CD4-positive, alpha-beta T cell treated with Interleukin-21 for 1 hour (primary cell): ENCODE measurements at regions not wholly inside any gene's neighbourhood (a gene's known extent, or its start where the extent isn't known, plus 50 kb on each side); places are given as distances from the start of the nearest gene placed in this dataset.

Experiments
- DNase-seq: peaks from one replicate; pipeline ENCODE4 v3.0.0-alpha.2; 2020

DNA sequence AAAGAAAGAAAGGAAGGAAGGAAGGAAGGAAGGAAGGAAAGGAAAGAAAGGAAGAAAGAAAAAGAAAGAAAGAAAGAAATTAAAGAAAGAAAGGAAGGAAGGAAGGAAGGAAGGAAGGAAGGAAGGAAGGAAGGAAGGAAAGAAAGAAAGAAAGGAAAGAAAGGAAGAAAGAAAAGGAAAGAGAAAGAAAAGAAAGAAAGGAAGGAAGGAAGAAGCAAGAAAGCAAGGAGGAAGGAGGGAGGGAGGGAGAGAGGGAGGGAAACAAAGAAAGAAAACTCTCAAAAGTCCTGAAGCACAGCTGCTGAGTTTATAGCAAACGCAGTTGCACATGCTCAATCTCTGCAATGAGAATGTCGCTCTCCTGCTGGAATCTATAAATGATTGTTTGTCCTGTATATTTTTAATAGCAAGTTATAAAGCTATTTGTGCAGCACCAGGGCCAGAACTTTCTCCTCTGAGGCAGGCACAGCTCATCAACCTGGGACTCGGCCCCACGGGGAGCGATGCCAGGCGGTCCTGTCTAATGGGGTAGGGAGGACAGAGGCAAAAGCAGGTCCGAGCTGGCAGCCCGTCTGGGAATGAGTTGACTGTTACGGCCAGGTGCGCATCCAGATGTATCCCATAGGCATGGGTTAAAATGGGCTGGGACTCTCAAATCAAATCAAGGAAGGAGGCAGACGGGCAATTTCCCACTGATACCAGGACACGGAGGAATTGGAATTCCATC, 118.0 kb upstream of the PFKP start:
- DNase-seq = no peak

DNA sequence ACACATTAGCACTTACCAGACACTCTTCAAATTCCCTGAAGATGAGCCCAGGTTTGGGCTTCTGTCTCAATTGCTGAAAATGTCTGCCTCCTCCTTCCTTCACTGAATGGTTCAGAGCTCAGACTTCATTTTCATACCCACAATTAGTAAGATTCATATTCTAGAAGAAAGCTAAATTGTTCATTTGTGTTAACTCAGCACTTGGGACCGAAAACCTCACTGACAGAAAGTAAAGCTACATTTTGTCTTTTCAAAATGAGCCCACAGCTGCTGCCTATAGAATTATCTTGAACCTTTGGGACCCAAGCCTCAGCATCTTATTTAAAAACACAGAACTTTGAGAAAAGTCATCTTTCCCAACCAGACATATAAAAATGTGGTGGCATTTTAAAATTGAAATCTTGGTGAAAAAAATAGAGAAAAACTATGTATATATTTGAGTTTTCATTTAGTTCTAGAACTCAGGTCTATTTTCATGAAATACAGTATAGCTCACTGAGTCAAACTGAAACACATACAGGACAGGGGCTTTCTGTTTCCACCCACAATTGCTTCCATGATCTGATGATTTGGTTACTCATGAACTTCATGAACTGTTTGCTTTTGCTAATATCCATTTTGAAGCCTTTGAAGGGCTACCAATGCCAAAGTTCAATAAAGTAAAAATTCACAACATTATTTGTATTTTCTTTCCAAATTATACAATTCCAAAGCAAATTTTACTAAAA, 119.1 kb upstream of the PFKP start:
- DNase-seq = no peak

GRCh38 chr10:2944788-2945187, 122.6 kb upstream of the PFKP start:
- DNase-seq = no peak

GRCh38 chr10:2943932-2944614, 123.3 kb upstream of the PFKP start:
- DNase-seq = no peak

- DNase-seq = no peak
These were observed 124.4 kb upstream of the PFKP start for GRCh38 chr10:2942938-2943337.

DNA sequence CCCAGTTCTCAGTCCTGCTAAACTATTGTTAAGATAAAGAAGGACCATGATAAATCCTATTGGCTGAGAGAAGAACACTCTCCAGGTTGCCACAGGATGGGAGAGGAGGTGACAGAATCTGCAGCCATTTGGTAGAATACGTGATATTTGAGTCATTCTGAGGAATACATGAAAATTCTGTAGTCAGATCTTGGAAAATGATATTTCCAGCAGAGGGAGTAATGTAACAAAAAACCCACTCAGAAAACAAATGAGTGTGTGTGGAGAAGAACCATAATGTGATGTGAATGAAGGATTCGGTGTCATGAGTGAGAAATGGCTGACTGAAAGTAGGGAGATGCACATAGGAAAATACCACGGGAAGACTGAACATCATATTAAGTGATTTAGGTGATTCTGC, 128.5 kb upstream of the PFKP start:
- no peak for DNase-seq

DNA sequence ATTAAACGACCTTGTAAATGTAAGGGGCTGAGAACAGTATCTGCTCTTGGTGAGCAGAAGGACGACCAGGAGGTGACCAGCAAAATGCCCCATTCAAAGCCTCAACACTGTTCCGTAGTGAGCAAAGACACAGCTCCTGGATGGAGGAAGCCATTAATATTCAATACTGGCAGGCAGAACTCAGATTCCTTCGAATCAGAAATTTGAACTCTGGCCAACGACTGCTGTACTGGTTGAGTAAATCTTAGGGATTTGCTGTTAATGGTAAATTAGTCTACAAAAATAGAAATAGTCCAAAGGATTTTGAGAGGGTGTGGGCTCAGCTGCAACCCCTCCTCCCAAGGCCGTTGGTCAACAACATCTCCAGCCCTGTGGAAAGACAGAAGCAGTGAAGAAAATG, 130.5 kb upstream of the PFKP start:
- DNase-seq = no peak

DNA sequence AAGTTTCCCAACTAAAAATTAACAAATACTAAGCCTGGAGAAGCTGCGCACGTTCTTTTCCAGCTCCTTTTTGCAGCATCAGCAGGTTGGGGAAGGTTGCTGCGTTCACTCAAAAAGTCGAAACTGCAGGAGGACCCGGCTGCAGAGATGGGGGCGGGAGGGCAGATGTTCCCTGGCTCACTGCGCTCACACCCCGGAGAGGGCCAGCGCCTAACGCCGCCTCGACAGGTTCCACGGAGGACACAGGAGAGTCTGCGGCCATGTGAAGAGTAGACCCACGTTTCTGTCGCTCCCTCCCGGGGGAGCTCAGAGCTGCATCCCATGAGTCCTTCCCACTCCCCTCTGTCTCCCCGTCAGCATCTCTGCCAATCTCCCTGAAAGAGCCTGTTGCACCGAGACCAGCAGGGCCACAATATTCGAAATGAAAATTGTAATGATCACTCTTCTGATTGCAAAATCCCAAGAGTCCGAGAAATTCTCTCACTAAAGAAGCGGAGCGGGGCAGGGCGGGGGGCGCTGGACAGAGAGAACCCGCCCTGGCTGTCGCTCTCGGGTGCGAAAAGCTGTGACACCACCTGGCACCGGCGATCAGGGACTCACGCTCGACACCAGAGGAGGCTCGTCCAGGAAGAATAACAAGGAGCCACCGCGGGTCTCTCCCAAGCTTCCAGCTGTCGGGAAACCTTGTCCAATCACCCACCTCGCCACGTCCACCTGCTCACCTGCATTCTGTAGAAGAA, 131.5 kb upstream of the PFKP start:
- DNase-seq = no peak

GRCh38 chr10:2933924-2934323, 133.4 kb upstream of the PFKP start:
- DNase-seq = no peak

DNA sequence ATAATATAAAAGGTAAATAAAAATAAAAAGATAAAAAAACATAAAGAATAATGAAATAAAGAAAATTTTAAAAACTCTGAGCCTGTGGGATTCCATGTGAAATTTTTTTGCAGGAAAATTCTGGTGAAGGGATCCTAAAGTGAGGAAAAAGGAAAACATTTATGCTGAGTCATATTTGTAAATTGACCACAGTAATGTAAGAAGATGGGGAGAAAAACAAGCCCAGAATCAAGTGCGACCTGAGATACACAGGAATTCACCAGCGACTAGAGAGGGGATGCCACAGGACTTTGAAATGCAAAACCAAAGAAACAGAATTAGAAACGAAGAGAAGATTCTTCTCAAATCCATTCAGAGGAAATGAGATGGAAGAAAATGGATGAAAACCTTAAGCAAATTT, 133.8 kb upstream of the PFKP start:
- no peak for DNase-seq

- DNase-seq = no peak
These were observed 134.3 kb upstream of the PFKP start for GRCh38 chr10:2933071-2933470.

DNA sequence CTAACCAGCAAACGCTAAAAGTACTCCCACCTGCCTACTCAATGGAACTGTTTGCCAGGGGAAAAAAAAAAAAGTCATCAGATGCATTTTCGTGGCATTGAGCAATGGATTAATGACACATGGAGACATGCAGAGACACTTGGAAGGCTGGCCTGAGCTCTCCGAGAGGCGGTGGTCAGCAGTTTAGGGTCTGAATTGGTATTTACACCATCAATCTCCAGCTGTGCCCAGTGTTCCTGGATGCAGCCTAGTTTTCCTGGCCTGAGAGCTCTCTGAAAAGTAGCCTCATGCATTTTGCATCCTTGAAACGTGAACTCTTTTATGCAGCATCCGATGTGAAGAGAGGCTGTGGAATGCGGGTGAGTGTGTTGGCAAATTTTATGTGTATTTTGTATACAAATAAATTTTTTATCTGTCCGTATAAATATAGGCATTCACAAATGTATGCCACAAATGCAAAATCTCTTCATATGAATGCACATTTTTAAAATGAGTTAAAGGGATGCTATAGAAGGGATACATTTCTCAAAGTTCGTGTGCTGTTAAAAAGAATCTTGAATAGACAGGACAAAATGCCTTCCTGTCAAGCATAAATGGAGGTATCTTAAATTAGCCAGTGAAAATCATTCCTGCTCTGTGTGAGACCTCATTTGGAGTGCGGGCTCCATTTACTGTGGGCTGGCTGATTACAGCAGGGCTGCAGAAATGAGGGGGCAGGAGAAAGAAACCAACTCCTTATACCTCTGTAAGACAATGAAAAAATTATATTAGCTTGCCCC, 137.7 kb upstream of the PFKP start:
- DNase-seq = no peak

DNA sequence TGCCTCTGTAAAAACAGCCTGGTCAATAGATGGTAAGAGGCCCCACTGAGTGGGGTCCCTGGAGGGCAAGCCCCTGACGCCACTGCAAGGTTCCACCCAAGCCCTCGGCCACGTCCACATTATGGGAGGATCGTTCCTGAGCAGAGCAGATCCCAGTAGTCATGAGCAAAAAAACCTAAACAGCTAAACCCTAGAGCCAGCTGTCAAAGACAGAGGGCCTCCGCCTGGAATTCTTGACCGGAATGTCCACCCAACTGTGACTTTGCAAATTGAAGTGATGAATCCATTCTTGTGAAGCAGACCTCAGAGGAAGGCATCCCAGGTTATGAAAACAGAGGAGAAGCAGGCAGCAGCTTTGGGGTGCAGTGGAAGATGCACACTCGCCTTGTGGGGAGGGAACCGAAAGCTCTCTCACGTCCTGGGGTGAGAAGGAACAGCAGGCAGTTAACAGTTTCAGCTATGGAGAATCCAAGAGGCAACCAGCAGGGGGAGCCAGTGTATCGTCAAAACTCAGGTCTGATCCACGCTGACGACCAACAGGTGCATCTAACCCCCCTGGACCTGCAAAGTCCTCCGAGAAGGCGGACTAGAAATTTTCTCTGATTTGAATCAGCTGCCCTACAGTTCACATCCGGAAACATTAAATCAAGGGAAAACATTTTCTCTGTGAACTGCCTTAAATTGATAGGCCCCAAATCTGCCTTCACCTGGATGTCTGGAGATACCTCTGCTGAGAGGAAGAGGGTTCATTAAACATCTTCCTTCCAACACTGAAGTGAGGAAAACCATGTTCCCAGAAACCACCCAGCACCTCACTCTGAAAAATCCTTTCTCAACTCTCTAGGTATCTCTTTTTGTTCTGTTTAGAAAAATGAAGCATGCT, 139.1 kb upstream of the PFKP start:
- DNase-seq = peak; percentile 40

GRCh38 chr10:2926918-2927660, 140.3 kb upstream of the PFKP start:
- no peak for DNase-seq

GRCh38 chr10:2925631-2926030, 141.7 kb upstream of the PFKP start:
- DNase-seq = no peak

DNA sequence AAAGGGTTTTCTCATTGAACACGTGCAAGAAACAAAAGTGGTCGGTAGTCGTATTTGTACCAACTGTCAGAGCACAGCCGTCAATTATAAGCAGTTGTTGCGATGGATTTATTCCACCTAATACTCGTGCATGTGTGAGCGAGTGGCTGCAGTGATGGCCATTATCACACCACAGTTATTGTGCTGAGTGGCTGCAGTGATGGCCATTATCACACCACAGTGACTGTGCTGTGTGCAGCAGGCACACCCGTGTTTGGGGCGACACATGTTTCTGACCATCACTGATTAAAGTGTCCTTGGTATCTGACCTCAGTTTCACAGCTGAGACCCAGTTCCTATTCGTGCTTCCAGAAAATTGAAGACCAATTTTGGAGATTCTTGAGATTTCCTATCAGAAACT, 142.9 kb upstream of the PFKP start:
- no peak for DNase-seq

DNA sequence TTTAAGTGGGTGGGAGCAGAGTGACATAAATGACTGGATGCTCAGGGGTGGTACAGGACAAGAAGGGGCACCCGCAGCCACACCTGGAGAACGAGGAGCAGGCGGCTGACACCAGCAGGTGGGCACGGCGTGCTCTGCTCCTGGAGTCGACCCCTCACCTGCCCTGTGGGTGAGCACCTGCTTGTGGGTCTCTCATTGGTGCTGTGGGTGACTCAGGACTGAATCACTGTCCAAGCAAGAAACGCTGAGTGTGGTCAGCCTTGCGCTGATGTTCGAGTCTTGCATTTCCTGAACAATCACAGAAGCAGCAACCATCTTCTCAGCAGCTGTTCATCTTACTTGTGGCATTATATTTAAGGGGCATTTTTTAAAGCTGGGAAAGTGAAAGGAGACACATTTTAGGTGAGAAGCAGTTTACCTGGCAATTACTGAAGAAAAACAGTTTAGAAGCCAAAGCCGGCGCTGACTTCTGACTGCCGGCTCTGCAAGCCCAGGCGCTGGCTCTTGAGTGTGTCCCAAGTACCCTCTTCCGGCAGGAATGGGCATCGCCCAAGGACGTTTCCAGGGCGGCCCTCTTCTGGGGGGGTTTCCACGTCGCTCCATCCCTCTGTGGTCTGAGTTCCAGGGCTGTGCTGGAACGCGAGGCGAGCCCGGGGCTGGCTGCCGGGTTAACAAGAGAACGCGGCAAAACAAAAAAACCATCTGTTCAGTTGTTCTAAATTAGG, 145.2 kb upstream of the PFKP start:
- no peak for DNase-seq

- no peak for DNase-seq
These were observed 146.7 kb upstream of the PFKP start for GRCh38 chr10:2920637-2921036.

GRCh38 chr10:2920168-2920567, 147.2 kb upstream of the PFKP start:
- no peak for DNase-seq

- DNase-seq = no peak
These were observed 148.3 kb upstream of the PFKP start for GRCh38 chr10:2919016-2919415.
